Thyroid gland (tissue), 4 donors: ENCODE measurements at regions not wholly inside any gene's neighbourhood (a gene's known extent, or its start where the extent isn't known, plus 50 kb on each side); places are given as distances from the start of the nearest gene placed in this dataset.

Experiments
- DNase-seq, 2 donors: peaks; one replicate each; pipeline ENCODE4 v3.0.0-alpha.2; 2019
- H3K27ac ChIP-seq, 3 donors: fragments of 200-600 bp; sonication (generic); 1 replicate in 2 of 3; 2 replicates in 1 of 3; pipeline ENCODE4 v1.5.1; 2016 to 2019; ENCODE audit warnings: mild to moderate bottlenecking in 1 of 3, moderate library complexity in 1 of 3
- H3K27me3 ChIP-seq: fragments of 200-600 bp; sonication (generic); one replicate; pipeline ENCODE4 v1.5.1; 2019
- H3K36me3 ChIP-seq, 2 donors: fragments of 200-600 bp; sonication (generic); one replicate each; pipeline ENCODE4 v1.5.1; 2016 to 2019
- H3K4me1 ChIP-seq, 2 donors: fragments of 200-600 bp; sonication (generic); one replicate each; pipeline ENCODE4 v1.5.1; 2017 to 2019
- H3K4me3 ChIP-seq, 3 donors: fragments of 200-600 bp; sonication (generic); replicated peaks in 1 of 3; 1 replicate in 2 of 3; 2 replicates in 1 of 3; pipeline ENCODE4 v1.5.1; 2016; ENCODE audit warnings: mild to moderate bottlenecking in 1 of 3
- H3K9me3 ChIP-seq: fragments of 200-600 bp; sonication (generic); one replicate; pipeline ENCODE4 v1.5.1; 2017
- POLR2A ChIP-seq, 2 donors: fragments of 450-650 bp; IDR thresholded peaks; one replicate each; pipeline ENCODE4 v1.6.1; 2017; ENCODE audit warnings: antibody characterized with exemption in 2 of 2, mild to moderate bottlenecking in 2 of 2, moderate library complexity in 1 of 2
- WGBS, 2 donors: methylation state at CpG; one replicate each; pipeline ENCODE4 v1.1.5; 2017; 5-methylcytosine and 5-hydroxymethylcytosine counted together
- intact Hi-C: fragments of 100-400 bp; cut with DNase I; formaldehyde crosslinking; loops from one replicate; pipeline ENCODE4 v1.15.1; 2023
- TF ChIP-seq, protein P1 (sequence below), 6 experiments: fragments of 200-600 bp in 3 of 6; fragments of 450-650 bp in 3 of 6; sonication (generic) in 3 of 6; IDR thresholded peaks; one replicate each; pipeline ENCODE4 v1.5.1; 2016 to 2019; ENCODE audit warnings: antibody characterized with exemption in 6 of 6, mild to moderate bottlenecking in 2 of 6, inconsistent platforms in 1 of 6, moderate library complexity in 1 of 6

DNA sequence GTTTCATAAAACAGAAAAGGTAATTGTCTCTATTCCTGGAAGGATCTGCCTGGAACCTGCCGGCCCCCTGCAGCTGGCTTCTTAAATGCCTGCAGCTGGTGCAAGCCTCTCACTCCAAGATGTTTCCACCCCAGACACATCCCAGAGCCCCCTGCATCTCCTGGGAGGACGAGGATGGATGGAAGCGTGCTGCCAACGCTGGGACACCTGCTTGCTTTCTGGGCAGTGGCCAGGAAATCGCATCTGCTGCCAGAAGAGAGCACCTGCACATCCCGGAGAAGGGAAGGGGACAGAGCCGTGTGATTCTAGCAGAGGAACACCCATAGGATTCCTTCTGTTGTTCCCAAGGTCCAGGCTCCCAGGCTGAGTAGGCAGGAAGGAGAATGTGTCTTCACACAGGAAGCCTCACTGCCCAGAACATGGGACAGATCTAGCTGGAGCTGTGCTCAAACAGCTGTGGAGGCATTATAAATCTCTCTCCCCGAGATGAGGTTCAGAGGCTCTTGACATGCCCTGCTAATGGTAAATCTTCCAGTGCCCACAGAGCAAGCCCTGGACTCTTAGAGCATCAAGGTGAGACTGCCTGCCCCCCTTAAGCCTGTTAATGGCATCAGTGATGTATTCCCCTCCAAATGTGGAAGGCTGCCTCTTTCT lies 138.8 kb upstream of the MAP1LC3B2 start:
- intact Hi-C loops, result no loop called here
- H3K27ac ChIP-seq, result no peak overlapping the region
- no peaks in the 10 kb centered on the region for H3K36me3 ChIP-seq
- DNase-seq, result no peak
- 69 to 72% methylated on average over 8 of the region's 8 CpGs for WGBS, 2 donors
- H3K4me1 ChIP-seq, result no peaks in the 10 kb centered on the region
- TF ChIP-seq POLR2A (IDR thresholded peaks at IDR 0.05), result no peak
- TF ChIP-seq, protein P1, sequence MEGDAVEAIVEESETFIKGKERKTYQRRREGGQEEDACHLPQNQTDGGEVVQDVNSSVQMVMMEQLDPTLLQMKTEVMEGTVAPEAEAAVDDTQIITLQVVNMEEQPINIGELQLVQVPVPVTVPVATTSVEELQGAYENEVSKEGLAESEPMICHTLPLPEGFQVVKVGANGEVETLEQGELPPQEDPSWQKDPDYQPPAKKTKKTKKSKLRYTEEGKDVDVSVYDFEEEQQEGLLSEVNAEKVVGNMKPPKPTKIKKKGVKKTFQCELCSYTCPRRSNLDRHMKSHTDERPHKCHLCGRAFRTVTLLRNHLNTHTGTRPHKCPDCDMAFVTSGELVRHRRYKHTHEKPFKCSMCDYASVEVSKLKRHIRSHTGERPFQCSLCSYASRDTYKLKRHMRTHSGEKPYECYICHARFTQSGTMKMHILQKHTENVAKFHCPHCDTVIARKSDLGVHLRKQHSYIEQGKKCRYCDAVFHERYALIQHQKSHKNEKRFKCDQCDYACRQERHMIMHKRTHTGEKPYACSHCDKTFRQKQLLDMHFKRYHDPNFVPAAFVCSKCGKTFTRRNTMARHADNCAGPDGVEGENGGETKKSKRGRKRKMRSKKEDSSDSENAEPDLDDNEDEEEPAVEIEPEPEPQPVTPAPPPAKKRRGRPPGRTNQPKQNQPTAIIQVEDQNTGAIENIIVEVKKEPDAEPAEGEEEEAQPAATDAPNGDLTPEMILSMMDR (IDR thresholded peaks at IDR 0.05), result no peak
- no peaks in the 10 kb centered on the region for H3K9me3 ChIP-seq
- H3K27me3 ChIP-seq, result no peaks in the 10 kb centered on the region
- no peak overlapping the region for H3K4me3 ChIP-seq

DNA sequence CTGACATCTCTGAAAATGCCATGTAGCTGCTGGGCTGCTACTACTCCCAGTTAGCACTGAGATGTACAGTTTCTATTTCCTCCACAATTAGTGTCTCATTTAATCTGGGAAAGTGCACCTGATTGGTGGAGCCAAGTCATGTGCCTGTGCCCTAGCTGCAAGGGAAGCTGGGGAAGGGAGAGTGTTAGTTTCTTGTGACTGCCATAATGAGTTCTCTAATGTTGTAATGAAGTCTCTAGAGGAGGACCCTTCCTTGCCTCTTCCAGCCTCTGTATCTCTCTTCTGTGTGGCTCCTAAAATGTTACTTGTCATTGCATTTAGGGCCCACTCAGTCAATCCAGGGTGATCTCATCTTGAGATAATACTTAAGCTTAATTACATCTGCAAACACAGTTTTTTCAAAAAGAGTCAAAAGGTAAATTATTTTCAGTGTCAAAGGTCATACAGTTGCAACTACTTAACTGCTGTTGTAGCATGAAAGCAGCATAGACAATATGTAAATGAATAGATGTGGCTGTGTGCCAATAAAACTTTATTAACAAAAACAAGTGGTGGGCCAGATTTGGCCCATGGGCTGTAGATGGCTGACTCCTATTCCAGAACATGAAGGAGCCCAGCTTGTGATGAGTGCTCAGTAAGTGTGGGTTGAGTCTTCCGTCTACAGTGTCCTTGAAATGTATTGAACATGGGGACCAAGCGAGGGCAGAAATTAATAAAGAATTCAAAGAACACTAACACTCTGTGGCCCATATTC lies 137.2 kb upstream of the MAP1LC3B2 start:
- H3K27ac ChIP-seq, result no peak overlapping the region
- no peaks in the 10 kb centered on the region for H3K4me1 ChIP-seq
- intact Hi-C loops, result no loop called here
- DNase-seq, result no peak
- H3K27me3 ChIP-seq, result no peaks in the 10 kb centered on the region
- TF ChIP-seq, protein P1 (IDR thresholded peaks at IDR 0.05), result no peak
- TF ChIP-seq POLR2A (IDR thresholded peaks at IDR 0.05), result no peak
- 96 to 98% methylated on average over 2 of the region's 2 CpGs for WGBS, 2 donors
- no peak overlapping the region for H3K4me3 ChIP-seq
- no peaks in the 10 kb centered on the region for H3K36me3 ChIP-seq
- no peaks in the 10 kb centered on the region for H3K9me3 ChIP-seq

DNA sequence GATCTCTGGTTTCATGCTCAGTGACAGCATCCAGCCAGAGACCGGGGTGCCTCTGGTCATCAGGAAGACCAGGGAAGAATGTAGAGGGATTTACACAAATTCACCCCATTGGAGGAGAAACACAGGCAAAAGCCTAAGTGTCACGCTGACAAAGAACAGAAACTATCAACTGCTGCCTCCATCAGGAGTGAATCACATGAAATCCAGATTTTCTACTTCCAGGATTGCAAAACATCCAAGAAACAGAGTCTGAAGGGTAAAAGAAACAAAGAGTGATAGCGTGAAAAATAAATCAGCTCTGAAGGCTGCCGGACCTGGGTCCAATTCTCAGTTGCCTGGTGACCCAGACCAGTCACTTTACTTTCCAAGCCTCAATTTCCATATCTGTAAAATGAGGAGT lies 136.1 kb upstream of the MAP1LC3B2 start:
- no peaks in the 10 kb centered on the region for H3K36me3 ChIP-seq
- DNase-seq, result no peak
- H3K27ac ChIP-seq, result no peak overlapping the region
- no peaks in the 10 kb centered on the region for H3K9me3 ChIP-seq
- H3K4me1 ChIP-seq, result no peaks in the 10 kb centered on the region
- H3K27me3 ChIP-seq, result no peaks in the 10 kb centered on the region
- TF ChIP-seq, protein P1 (IDR thresholded peaks at IDR 0.05), result no peak
- TF ChIP-seq POLR2A (IDR thresholded peaks at IDR 0.05), result no peak
- WGBS, 2 donors, result 61 to 76% methylated on average over 4 of the region's 4 CpGs
- H3K4me3 ChIP-seq, result no peak overlapping the region
- intact Hi-C loops, result no loop called here

DNA sequence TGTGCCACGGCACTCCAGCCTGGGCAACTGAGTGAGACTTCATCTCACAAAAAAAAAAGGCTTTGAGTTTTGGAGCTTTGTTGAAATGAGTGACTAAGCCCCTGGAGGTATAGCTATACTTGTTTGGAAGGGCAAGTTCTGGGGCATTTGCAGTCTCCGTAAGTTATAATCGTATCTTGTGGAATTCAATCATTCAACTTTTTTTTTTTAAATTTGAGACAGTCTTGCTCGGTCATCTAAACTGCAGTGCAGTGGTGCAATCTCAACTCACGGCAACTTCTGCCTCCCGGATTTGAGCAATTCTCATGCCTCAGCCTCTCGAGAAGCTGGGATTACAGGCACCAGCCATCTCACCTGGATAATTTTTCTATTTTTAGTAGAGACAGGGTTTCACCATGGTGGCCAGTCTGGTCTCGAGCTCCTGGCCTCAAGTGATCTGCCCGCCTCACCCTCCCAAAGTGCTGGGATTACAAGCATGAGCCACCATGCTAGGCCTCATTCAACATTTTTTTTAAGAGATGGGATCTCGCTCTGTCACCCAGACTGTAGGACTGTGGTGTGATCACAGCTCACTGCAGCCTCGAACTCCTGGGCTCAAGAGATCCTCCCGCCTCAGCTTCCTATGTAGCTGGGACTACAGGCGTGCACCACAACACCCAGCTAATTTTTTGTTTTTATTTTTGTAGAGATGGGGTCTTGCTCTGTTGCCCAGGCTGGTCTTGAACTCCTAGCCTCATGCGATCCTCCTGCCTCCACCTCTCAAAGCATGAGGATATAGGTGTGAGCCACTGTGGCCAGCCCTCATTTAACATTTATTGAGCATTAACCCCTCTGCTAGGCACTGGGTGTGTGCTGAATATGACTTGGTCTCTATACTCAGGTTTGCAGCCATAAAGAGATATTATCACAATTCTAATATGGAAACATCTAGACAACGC lies 133.7 kb upstream of the MAP1LC3B2 start:
- H3K36me3 ChIP-seq, result no peaks in the 10 kb centered on the region
- no peaks in the 10 kb centered on the region for H3K4me1 ChIP-seq
- no peak for TF ChIP-seq POLR2A (IDR thresholded peaks at IDR 0.05)
- TF ChIP-seq, protein P1 (IDR thresholded peaks at IDR 0.05), result no peak
- no peak overlapping the region for H3K4me3 ChIP-seq
- H3K9me3 ChIP-seq, result no peaks in the 10 kb centered on the region
- DNase-seq, result no peak
- 94% methylated on average over 15 of the region's 15 CpGs for WGBS, 2 donors
- no peak overlapping the region for H3K27ac ChIP-seq
- intact Hi-C loops, result no loop called here
- H3K27me3 ChIP-seq, result no peaks in the 10 kb centered on the region
